HepG2 (cell line): ENCODE measurements at regions not wholly inside any gene's neighbourhood (a gene's known extent, or its start where the extent isn't known, plus 50 kb on each side); places are given as distances from the start of the nearest gene placed in this dataset.

Experiments used
- HDAC2 ChIP-seq: sonication (generic); formaldehyde crosslinking; IDR thresholded peaks from 2 replicates; pipeline ENCODE4 v1.4.0; 2020; ENCODE audit warnings: missing genetic modification reagents
- HES4 ChIP-seq: sonication (generic); formaldehyde crosslinking; IDR thresholded peaks from 2 replicates; pipeline ENCODE4 v1.9.0; 2021; ENCODE audit warnings: mild to moderate bottlenecking, missing genetic modification reagents, borderline replicate concordance
- POLR2AphosphoS5 ChIP-seq: IDR thresholded peaks from 2 replicates; pipeline ENCODE4 v1.6.1; 2012; ENCODE audit warnings: low read depth, low read length
- TAF1 ChIP-seq: sonication (generic); formaldehyde crosslinking; IDR thresholded peaks from 2 replicates; pipeline ENCODE4 v1.4.0; 2020; ENCODE audit warnings: missing genetic modification reagents
- ZBTB8A ChIP-seq: sonication (generic); formaldehyde crosslinking; IDR thresholded peaks from 2 replicates; pipeline ENCODE4 v1.4.0; 2020; ENCODE audit warnings: mild to moderate bottlenecking, low read depth, missing genetic modification reagents, borderline replicate concordance

DNA sequence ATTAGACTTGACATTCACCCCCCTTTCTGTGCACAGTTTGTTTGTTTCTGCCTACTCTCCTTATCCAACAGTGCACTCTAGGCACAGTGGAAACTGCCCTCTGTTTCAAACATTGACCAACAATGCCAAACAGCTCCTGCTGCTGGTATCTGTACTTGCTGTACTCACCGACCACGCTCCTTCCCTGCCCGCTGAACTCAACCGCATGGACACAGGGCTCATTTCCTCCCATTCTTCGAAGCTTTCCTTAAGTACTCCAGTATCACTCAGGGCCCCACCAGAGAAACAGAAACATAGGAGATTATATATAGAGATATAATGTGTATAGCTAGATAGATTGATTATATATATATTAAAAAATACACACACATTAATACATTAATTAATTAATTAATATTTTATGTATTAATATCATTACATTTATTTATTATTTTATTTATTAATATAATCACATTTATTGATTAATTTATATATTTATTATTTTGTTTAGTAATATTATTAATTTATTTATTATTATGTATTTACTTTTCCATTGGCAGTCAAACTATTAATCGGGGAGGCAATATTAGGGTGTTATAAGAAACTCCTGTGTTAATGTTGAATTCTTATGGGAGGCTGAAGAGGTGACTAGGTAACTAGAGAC lies 1528.2 kb downstream of the EFNB2 start:
- no peak for TF ChIP-seq HES4 (CRISPR knock-in tag)
- TF ChIP-seq ZBTB8A (CRISPR knock-in tag) = no peak
- no peak for TF ChIP-seq HDAC2 (CRISPR knock-in tag)
- no peak for TF ChIP-seq POLR2AphosphoS5
- TF ChIP-seq TAF1 (CRISPR knock-in tag) = no peak
